Osteocyte (in vitro differentiated cells): ENCODE measurements at regions not wholly inside any gene's neighbourhood (a gene's known extent, or its start where the extent isn't known, plus 50 kb on each side); places are given as distances from the start of the nearest gene placed in this dataset.
A peak's percentile ranks its signal among the peaks of the same experiment; 100 is the strongest.

ENCODE experiments used
- DNase-seq: peaks from one replicate; pipeline ENCODE4 v3.0.0; 2021; ENCODE audit warnings: mixed read lengths; ENCODE audit not compliant: unreplicated experiment; ENCODE audit errors: extremely low spot score
- H3K27ac Mint-ChIP-seq: one replicate; pipeline ENCODE4 v1.8.0; 2021; ENCODE audit warnings: mild to moderate bottlenecking, mixed read lengths; ENCODE audit not compliant: unreplicated experiment
- H3K27me3 Mint-ChIP-seq: one replicate; pipeline ENCODE4 v1.8.0; 2021; ENCODE audit warnings: mixed read lengths; ENCODE audit not compliant: unreplicated experiment
- H3K36me3 Mint-ChIP-seq: one replicate; pipeline ENCODE4 v1.8.0; 2021; ENCODE audit warnings: mixed read lengths; ENCODE audit not compliant: unreplicated experiment
- H3K4me1 Mint-ChIP-seq: one replicate; pipeline ENCODE4 v1.8.0; 2021; ENCODE audit warnings: mixed read lengths; ENCODE audit not compliant: unreplicated experiment
- H3K4me3 Mint-ChIP-seq: one replicate; pipeline ENCODE4 v1.8.0; 2021; ENCODE audit warnings: mild to moderate bottlenecking, moderate library complexity, mixed read lengths; ENCODE audit not compliant: unreplicated experiment
- H3K9me3 Mint-ChIP-seq: one replicate; pipeline ENCODE4 v1.8.0; 2021; ENCODE audit warnings: mixed read lengths; ENCODE audit not compliant: unreplicated experiment
- CTCF ChIP-seq: fragments of 200-600 bp; sonication (generic); IDR thresholded peaks from 2 replicates; pipeline ENCODE4 v1.5.0; 2021; ENCODE audit warnings: antibody characterized with exemption, mild to moderate bottlenecking, moderate library complexity

DNA sequence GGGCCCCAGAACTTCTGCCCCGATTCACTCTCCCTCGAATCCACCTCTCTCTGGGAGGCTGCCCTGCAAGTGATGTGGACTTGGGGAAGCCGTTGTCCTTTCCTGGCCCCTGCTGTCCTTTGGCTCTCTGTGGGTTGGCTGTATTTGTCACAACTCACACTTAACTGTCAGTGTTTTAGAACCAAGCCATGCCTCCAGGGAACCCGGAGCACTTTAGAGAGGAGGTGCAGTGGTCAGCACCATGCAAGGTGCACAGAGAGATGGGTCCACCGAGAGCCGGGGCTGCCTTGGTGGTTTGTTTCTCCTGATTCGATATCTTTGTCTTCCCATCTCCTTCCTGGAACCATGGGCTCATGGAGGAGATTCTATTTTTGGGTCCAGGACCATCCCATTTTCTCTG is 129.5 kb upstream of the RTL1 start:
- H3K36me3 Mint-ChIP-seq: no peaks in the 10 kb centered on the region
- no peak overlapping the region for H3K27ac Mint-ChIP-seq
- peak; percentile 57 for DNase-seq
- no peaks in the 10 kb centered on the region for H3K4me1 Mint-ChIP-seq
- H3K9me3 Mint-ChIP-seq: no peaks in the 10 kb centered on the region
- H3K4me3 Mint-ChIP-seq: no peak overlapping the region
- no peak for TF ChIP-seq CTCF
- H3K27me3 Mint-ChIP-seq: peaks cover 5% of the 10 kb centered on the region

GRCh38 chr14:101033446-101034165 is 130.1 kb upstream of the RTL1 start:
- no peak for TF ChIP-seq CTCF
- Mint-ChIP-seq H3K27ac (no peak overlapping the region), H3K36me3 (no peaks in the 10 kb centered on the region), H3K27me3 (peaks cover 5% of the 10 kb centered on the region), H3K4me3 (no peak overlapping the region), H3K4me1 (no peaks in the 10 kb centered on the region), H3K9me3 (no peaks in the 10 kb centered on the region)
- peak; percentile 81 for DNase-seq

- no peak overlapping the region for H3K27ac Mint-ChIP-seq
- no peak overlapping the region for H3K4me3 Mint-ChIP-seq
- peaks cover 5% of the 10 kb centered on the region for H3K27me3 Mint-ChIP-seq
- H3K9me3 Mint-ChIP-seq: no peaks in the 10 kb centered on the region
- no peaks in the 10 kb centered on the region for H3K4me1 Mint-ChIP-seq
- H3K36me3 Mint-ChIP-seq: no peaks in the 10 kb centered on the region
- DNase-seq: peak; percentile 57
- no peak for TF ChIP-seq CTCF
These were observed 131.5 kb upstream of the RTL1 start for GRCh38 chr14:101034986-101035385.

DNA sequence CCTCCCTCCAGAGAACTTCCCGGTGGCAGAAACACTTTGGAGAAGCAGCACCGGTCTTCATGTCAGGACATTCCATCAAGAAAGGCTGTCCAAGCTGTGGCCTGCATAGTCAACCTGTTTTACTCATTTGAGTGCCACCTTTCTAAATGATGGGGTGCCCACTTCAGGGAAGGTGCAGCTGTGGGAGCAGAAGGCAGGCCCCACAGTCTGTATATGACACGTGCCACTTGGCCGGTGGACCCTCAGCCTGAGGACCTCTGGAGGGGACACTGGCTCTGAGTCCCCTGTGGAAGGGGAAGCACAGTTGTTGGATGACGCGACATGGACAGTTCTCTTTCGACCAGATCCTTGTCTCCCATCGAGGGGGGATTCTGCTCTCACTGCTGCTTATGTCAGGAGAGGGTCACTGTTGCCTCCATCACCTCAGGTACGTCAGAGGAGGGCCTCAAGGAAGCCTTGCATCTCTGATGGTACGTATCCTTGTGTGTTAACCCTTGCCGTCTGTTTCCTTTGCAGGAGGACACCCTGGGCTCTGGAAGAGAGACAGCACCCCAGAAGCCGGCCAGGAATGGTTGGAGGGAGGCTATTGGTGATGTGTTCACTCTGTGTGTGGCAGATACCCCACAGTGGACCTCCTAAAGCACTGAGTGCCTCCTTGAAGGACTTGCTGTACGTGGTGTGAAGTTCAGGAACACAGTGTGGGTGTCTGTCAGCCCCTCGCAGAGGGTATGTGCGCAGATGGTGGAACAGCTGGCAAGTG is 132.1 kb upstream of the RTL1 start:
- Mint-ChIP-seq H3K36me3 (no peaks in the 10 kb centered on the region), H3K27me3 (peaks cover 5% of the 10 kb centered on the region), H3K27ac (no peak overlapping the region), H3K4me3 (no peak overlapping the region), H3K4me1 (no peaks in the 10 kb centered on the region), H3K9me3 (no peaks in the 10 kb centered on the region)
- DNase-seq: peak; percentile 69
- no peak for TF ChIP-seq CTCF
